Subcutaneous abdominal adipose tissue (tissue), 5 donors: ENCODE measurements at regions not wholly inside any gene's neighbourhood (a gene's known extent, or its start where the extent isn't known, plus 50 kb on each side); places are given as distances from the start of the nearest gene placed in this dataset.

Source experiments
- H3K27ac ChIP-seq: one replicate; pipeline ENCODE4 v1.7.0; 2013; ENCODE audit warnings: low read depth, mild to moderate bottlenecking, inconsistent platforms, low read length, moderate library complexity
- H3K27me3 ChIP-seq, 5 donors: one replicate each; pipeline ENCODE4 v1.7.0; 2013; ENCODE audit warnings: low read length in 5 of 5, inconsistent platforms in 1 of 5; ENCODE audit not compliant: control insufficient read depth in 5 of 5, insufficient read depth in 4 of 5
- H3K36me3 ChIP-seq, 5 donors: one replicate each; pipeline ENCODE4 v1.7.0; 2013; ENCODE audit warnings: low read length in 5 of 5; ENCODE audit not compliant: control insufficient read depth in 5 of 5, insufficient read depth in 5 of 5
- H3K4me1 ChIP-seq, 5 donors: one replicate each; pipeline ENCODE4 v1.7.0; 2013; ENCODE audit warnings: low read length in 5 of 5, mild to moderate bottlenecking in 3 of 5, moderate library complexity in 1 of 5; ENCODE audit not compliant: control insufficient read depth in 5 of 5, insufficient read depth in 5 of 5
- H3K4me3 ChIP-seq, 5 donors: one replicate each; pipeline ENCODE4 v1.7.0; 2013; ENCODE audit warnings: low read length in 5 of 5, low read depth in 1 of 5
- H3K9ac ChIP-seq, 5 donors: one replicate each; pipeline ENCODE4 v1.7.0; 2013; ENCODE audit warnings: low read length in 5 of 5, mild to moderate bottlenecking in 4 of 5, moderate library complexity in 3 of 5
- H3K9me3 ChIP-seq, 5 donors: one replicate each; pipeline ENCODE4 v1.7.0; 2013; ENCODE audit warnings: low read length in 5 of 5; ENCODE audit not compliant: control insufficient read depth in 5 of 5
- donor health status: healthy.
- donor health status: healthy.
- donor health status: healthy.
- donor health status: healthy.
- donor health status: healthy.

DNA sequence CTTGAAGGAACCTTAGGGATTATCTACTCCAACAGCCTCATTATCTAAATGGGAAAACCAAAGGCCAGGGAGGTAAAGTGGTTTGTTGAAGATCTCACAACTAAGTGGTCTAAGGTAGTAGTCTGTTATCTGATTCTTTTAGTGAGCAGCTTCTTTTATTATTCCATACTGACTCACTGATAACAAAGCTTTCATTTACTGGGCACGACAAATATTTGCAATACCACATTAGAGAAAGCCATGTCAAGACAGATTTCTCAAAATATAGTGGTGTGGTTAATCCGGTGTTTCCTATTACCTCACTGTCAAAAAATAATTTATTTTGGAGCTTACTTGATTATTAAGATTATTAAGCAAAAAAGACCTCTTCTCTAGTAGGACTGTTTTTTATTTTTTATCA lies 369.1 kb downstream of the S1PR1 start:
- peaks cover 0 to 15% (median 9%) of the 10 kb centered on the region in 5 donors for H3K9me3 ChIP-seq
- no peak overlapping the region for H3K27ac ChIP-seq
- H3K36me3 ChIP-seq: no peaks in the 10 kb centered on the region
- H3K4me1 ChIP-seq: no peaks in the 10 kb centered on the region
- no peak overlapping the region for H3K9ac ChIP-seq
- H3K4me3 ChIP-seq: no peak overlapping the region
- H3K27me3 ChIP-seq: no peaks in the 10 kb centered on the region

DNA sequence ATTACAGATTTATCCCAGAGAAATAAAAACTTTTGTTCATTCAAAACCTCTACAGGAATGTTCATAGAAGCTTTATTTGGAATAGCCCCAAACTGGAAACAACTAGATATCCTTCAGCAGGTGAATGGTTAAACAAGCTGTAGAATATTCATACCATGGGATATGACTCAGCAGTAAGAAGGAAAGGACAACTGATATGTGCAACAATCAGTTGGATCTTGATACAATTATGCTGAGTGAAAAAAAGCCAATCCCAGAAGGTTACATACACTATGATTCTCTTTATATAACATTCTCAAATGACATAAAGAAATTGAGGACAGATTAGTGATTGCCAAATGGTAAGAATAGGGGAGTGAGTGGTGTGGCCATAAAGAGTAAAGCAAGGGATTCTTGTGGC lies 376.7 kb downstream of the S1PR1 start:
- Histone ChIP-seq H3K9ac (no peak overlapping the region), H3K27me3 (no peaks in the 10 kb centered on the region), H3K4me1 (no peaks in the 10 kb centered on the region), H3K27ac (no peak overlapping the region), H3K4me3 (no peak overlapping the region), H3K9me3 (peaks cover 0 to 21% (median 8%) of the 10 kb centered on the region in 5 donors), H3K36me3 (no peaks in the 10 kb centered on the region)

DNA sequence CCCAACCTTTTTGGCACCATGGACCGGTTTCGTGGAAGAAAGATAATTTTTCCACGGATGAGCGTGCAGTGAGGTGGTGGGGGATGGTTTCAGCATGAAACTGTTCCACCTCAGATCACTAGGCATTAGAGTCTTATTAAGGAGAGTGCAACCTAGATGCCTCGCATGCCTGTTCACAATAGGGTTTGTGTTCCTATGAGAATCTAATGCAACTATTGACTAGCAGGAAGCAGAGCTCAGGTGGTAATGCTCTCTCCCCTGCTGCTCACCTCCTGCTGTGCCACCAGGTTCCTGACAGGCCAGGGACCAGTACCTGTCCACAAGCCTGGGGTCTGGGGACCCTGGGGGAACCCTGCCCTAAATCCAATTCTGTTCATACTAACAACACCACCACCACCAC lies 377.8 kb downstream of the OLFM3 start:
- Histone ChIP-seq H3K9ac (no peak overlapping the region), H3K9me3 (peaks cover 0 to 8% (median 0%) of the 10 kb centered on the region in 5 donors), H3K4me3 (no peak overlapping the region), H3K27me3 (no peaks in the 10 kb centered on the region), H3K4me1 (no peaks in the 10 kb centered on the region), H3K36me3 (no peaks in the 10 kb centered on the region), H3K27ac (no peak overlapping the region)

DNA sequence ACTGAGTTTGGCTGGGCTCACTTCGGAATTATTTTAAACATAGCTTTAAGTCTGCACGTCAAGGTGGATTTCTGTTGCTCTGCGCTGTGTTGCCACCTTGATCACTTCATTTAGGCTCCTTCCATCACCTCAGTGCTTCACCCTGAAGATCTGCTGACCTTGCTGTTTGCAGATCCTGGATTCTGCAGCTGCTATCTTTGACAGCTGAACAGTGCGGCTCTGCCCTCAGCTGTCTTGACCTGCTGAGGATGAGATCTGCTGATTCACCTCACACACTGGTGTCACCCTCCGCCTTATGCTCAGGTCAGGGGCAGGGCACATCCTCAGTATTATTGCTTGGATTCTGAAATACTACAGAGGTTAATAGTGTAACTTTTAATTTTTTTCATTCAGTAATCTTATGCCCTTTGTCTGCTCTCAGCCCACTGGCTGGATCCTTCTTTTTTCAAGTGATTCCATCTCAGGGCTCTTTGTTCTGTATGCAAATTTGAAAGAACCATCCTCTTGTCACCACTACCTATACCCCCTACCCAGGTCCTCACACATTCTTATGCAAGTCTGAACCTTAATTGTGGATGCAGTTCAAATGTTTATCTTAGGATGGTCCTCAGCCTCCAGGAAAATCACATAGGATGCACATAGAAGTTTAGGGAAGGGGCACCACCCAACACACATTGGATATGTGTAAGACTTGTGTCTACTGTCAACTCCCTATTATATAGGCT lies 364.0 kb downstream of the OLFM3 start:
- peaks cover 0 to 2% (median 0%) of the 10 kb centered on the region in 5 donors for H3K9me3 ChIP-seq

DNA sequence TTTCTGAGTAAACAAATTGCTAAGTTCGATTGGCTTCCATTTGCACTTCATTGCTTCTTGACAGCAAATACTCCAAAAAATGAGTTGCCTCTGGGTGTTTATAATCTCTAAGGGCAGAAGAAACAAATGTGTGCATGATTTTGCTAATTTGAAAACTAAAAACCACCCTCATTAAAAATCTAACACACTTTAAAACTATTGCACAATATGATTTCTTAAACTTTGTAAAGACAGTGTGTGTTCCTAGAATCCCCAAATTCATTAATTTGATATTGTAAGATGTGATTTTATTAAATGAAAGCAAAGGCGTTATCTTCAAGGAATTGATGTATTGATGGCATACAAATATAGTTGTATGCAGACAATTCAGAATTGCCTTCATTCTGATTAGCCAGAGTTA lies 350.9 kb downstream of the OLFM3 start:
- Histone ChIP-seq H3K27ac (no peak overlapping the region), H3K9ac (no peak overlapping the region), H3K36me3 (no peaks in the 10 kb centered on the region)

More for the DNA sequence above, 364.0 kb downstream of the OLFM3 start:
- Histone ChIP-seq H3K27ac (no peak overlapping the region), H3K27me3 (no peaks in the 10 kb centered on the region), H3K36me3 (no peaks in the 10 kb centered on the region), H3K4me3 (no peak overlapping the region), H3K9ac (no peak overlapping the region), H3K4me1 (no peaks in the 10 kb centered on the region)

DNA sequence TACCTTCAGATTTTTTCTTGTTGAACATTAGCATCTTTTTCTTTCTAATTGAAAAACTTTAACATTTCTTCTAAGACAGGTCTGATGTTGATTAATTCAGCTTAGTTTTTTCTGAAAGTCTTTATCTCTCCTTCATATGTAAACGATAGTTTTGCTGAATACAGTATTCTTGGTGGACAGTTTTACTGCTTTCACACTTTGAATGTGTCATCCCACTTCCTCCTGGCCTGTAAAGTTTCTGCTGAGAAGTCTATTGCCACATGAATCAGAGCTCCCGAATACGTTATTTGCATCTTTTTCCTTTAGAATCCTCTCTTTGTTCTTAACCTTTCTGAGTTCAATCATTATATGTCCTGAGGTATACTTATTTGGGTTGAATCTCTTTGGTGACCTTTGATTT lies 344.2 kb downstream of the OLFM3 start:
- Histone ChIP-seq H3K9ac (no peak overlapping the region), H3K36me3 (no peaks in the 10 kb centered on the region), H3K4me1 (no peaks in the 10 kb centered on the region), H3K4me3 (no peak overlapping the region), H3K27ac (no peak overlapping the region), H3K27me3 (peaks cover 0 to 2% (median 0%) of the 10 kb centered on the region in 5 donors), H3K9me3 (peaks cover 3 to 18% (median 12%) of the 10 kb centered on the region in 5 donors)

More for the DNA sequence above, 350.9 kb downstream of the OLFM3 start:
- no peaks in the 10 kb centered on the region for H3K9me3 ChIP-seq
- no peaks in the 10 kb centered on the region for H3K4me1 ChIP-seq
- no peak overlapping the region for H3K4me3 ChIP-seq
- H3K27me3 ChIP-seq: no peaks in the 10 kb centered on the region

DNA sequence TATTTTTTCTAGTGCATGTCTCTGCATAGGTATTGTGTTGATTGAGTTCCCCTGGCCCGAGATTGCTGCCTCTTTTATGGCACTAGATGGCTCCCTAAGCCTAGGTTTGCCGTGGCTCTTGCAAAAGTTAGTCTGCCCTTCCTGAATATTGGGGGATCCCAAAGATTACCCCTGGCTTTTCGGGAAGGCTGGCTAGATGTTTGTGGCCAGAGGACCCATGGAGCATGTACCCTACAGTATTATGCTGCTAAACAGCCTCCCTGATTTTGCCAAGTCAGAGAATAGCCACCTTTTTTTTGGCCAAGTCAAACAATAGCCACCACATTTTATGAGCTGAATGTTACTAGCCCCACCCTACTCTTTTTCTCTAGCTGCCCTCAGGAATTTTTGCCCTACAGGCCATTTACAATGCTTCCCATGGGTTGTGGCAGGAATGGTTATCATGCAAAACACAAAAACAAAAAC lies 343.2 kb downstream of the OLFM3 start:
- Histone ChIP-seq H3K27me3 (peaks cover 0 to 2% (median 0%) of the 10 kb centered on the region in 5 donors), H3K4me3 (no peak overlapping the region), H3K36me3 (no peaks in the 10 kb centered on the region), H3K9ac (no peak overlapping the region), H3K9me3 (peaks cover 3 to 18% (median 12%) of the 10 kb centered on the region in 5 donors), H3K4me1 (no peaks in the 10 kb centered on the region), H3K27ac (no peak overlapping the region)

DNA sequence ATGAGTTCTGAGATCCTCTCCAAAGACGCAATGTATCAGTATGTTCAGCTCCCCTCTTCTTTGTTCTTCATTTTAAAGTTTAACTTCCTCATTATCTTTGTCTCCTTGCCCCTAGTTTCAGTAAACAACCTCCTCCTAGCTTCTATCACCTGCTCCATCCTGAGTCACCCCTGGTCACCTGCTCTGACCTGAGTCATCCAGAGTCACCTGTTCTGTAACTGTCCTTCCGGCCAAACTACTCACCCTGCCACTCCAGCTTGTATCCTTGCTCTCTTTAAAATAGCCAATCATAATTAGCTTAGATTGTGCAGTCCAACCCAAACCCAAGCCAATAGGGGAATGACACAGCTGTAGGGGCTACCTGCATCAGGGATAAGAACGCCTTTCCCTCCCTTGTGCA lies 332.0 kb downstream of the OLFM3 start:
- no peaks in the 10 kb centered on the region for H3K36me3 ChIP-seq
- peaks cover 0 to 23% (median 9%) of the 10 kb centered on the region in 5 donors for H3K9me3 ChIP-seq
- H3K4me1 ChIP-seq: no peaks in the 10 kb centered on the region
- H3K4me3 ChIP-seq: no peak overlapping the region
- no peak overlapping the region for H3K27ac ChIP-seq
- H3K9ac ChIP-seq: no peak overlapping the region
- no peaks in the 10 kb centered on the region for H3K27me3 ChIP-seq

DNA sequence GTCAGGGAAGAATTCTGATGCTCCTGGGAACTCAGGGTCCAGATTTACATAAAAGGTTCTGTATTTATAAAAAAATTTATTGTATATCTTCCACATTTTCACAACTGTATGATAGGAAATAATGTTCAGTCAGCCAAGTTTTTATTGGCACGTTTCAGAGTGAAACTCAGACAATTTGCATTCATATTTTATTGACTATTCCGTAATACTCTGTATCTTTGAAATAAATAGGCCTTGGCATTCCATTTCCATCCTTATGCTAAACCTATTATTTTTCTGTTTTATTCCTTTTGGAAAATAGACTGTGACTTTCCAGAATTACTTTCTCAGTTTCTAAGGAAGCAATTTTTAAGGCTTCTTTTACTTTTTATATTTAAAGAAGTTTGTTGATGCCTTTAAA lies 329.0 kb downstream of the OLFM3 start:
- no peak overlapping the region for H3K4me3 ChIP-seq
- H3K36me3 ChIP-seq: no peaks in the 10 kb centered on the region
- no peaks in the 10 kb centered on the region for H3K27me3 ChIP-seq
- H3K9ac ChIP-seq: no peak overlapping the region
- peaks cover 0 to 15% (median 6%) of the 10 kb centered on the region in 5 donors for H3K9me3 ChIP-seq
- H3K4me1 ChIP-seq: no peaks in the 10 kb centered on the region
- H3K27ac ChIP-seq: no peak overlapping the region

DNA sequence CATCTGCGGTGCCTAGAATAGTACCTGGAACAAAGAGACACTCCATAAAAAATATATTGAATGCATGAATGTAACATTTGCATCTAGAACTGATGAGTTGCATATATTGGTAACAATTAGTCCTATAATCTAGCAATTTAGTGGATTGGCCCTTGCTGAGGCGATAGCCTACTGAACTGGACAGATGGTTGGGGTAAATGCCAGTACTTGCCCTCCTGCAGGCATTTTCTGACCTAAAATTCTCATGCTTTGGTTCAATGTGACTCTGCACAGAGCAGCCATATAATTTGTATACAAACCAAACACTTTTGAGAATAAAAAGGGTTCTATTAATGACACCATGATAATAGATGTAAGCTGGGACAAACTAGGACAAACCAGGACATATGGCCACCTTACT lies 313.6 kb downstream of the OLFM3 start:
- H3K27ac ChIP-seq: no peak overlapping the region
- no peak overlapping the region for H3K4me3 ChIP-seq
- peaks cover 0 to 2% (median 0%) of the 10 kb centered on the region in 5 donors for H3K27me3 ChIP-seq
- H3K4me1 ChIP-seq: no peaks in the 10 kb centered on the region
- H3K36me3 ChIP-seq: no peaks in the 10 kb centered on the region
- H3K9me3 ChIP-seq: no peaks in the 10 kb centered on the region
- no peak overlapping the region for H3K9ac ChIP-seq
